C4-2B (cell line): ENCODE measurements at regions not wholly inside any gene's neighbourhood (a gene's known extent, or its start where the extent isn't known, plus 50 kb on each side); places are given as distances from the start of the nearest gene placed in this dataset.

ENCODE experiments used
- ZFX ChIP-seq: fragments of 450-650 bp; IDR thresholded peaks from 2 replicates; pipeline ENCODE4 v1.6.1; 2017
- TF ChIP-seq, protein P1 (sequence below): fragments of 450-650 bp; conservative IDR thresholded peaks from 2 replicates; pipeline ENCODE4 v1.5.1; 2017; ENCODE audit warnings: mild to moderate bottlenecking

DNA sequence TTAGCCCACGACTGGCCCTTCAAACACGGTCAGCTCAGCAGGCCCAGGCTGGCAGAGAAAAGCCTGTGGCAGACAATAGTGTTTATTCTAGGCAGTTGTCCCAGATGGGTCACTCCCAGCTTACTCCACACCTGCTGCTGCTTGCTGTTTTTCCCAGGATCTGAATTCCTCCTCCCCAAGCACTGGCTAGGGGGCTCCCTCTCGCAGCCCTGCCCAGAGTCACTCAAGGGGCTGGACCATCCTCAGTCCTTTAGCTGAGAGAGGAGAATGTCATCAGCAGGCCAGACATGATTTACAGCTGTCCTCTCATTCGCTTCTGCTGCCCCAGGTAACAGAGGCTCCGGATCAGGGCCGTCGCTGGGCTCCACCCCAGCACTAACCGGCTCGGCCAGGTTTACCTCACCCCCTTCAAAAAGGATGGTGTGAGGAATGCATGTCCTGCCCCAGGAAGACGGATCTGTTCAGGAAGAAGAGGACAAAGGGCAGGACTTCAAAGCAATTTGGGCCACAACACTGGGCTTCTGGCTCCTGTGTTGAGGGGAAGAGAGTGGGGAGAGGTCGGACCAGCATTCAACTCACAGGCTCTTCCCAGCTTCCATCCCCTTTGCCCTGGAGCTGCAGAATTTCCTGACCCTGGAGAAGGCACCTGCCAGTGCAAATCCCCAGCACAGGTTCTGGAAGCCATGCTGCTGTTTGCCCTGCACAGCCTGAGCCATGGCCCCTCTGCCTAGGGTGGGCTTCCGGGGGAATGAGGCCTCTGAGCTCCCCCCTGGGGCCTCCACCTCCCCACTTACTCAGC lies 59.7 kb upstream of the BARX2 start:
- TF ChIP-seq, protein P1, sequence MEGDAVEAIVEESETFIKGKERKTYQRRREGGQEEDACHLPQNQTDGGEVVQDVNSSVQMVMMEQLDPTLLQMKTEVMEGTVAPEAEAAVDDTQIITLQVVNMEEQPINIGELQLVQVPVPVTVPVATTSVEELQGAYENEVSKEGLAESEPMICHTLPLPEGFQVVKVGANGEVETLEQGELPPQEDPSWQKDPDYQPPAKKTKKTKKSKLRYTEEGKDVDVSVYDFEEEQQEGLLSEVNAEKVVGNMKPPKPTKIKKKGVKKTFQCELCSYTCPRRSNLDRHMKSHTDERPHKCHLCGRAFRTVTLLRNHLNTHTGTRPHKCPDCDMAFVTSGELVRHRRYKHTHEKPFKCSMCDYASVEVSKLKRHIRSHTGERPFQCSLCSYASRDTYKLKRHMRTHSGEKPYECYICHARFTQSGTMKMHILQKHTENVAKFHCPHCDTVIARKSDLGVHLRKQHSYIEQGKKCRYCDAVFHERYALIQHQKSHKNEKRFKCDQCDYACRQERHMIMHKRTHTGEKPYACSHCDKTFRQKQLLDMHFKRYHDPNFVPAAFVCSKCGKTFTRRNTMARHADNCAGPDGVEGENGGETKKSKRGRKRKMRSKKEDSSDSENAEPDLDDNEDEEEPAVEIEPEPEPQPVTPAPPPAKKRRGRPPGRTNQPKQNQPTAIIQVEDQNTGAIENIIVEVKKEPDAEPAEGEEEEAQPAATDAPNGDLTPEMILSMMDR, result no peak
- TF ChIP-seq ZFX, result no peak
